Calu3 (cell line): ENCODE measurements at regions not wholly inside any gene's neighbourhood (a gene's known extent, or its start where the extent isn't known, plus 50 kb on each side); places are given as distances from the start of the nearest gene placed in this dataset.

Experiments used
- BruUV-seq: library from RNA; stranded (reverse); fragments of 400-500 nt; replicated peaks from 2 replicates; lab custom pipeline; 2021; lab: Mats Ljungman, UMichigan
- CTCF ChIA-PET: fragments of 300-600 bp; sonication (Branson Sonifier 250); formaldehyde crosslinking; loops from one replicate; lab custom pipeline; 2022; ENCODE audit warnings: antibody characterized with exemption; lab: Charles Lee
- DNase-seq: peaks from one replicate; pipeline ENCODE4 v3.0.0; 2022
- H3K27ac Mint-ChIP-seq: one replicate; pipeline ENCODE4 v1.8.0; 2022; ENCODE audit warnings: mixed read lengths; ENCODE audit not compliant: unreplicated experiment
- H3K27me3 Mint-ChIP-seq: one replicate; pipeline ENCODE4 v1.8.0; 2022; ENCODE audit warnings: mixed read lengths; ENCODE audit not compliant: unreplicated experiment
- H3K36me3 Mint-ChIP-seq: one replicate; pipeline ENCODE4 v1.8.0; 2022; ENCODE audit warnings: mild to moderate bottlenecking, moderate library complexity, mixed read lengths; ENCODE audit not compliant: insufficient read depth, unreplicated experiment
- H3K4me1 Mint-ChIP-seq: one replicate; pipeline ENCODE4 v1.8.0; 2022; ENCODE audit warnings: mild to moderate bottlenecking, low read depth, mixed read lengths; ENCODE audit not compliant: unreplicated experiment
- H3K4me3 Mint-ChIP-seq: one replicate; pipeline ENCODE4 v1.8.0; 2022; ENCODE audit warnings: mild to moderate bottlenecking, low read depth, moderate library complexity, mixed read lengths; ENCODE audit not compliant: unreplicated experiment
- H3K9me3 Mint-ChIP-seq: one replicate; pipeline ENCODE4 v1.8.0; 2022; ENCODE audit warnings: low read depth, mixed read lengths; ENCODE audit not compliant: unreplicated experiment
- CTCF ChIP-seq: fragments of 200-600 bp; IDR thresholded peaks from one replicate; pipeline ENCODE4 v1.8.0; 2022; ENCODE audit warnings: antibody characterized with exemption; ENCODE audit not compliant: unreplicated experiment
- intact Hi-C: fragments of 100-400 bp; cut with micrococcal nuclease; formaldehyde crosslinking; loops from one replicate; pipeline ENCODE4 v1.10.0; 2022; ENCODE audit not compliant: unreplicated experiment

GRCh38 chr7:135844903-135845302 is 96.3 kb upstream of the FAM180A start:
- no peak for TF ChIP-seq CTCF
- CTCF ChIA-PET: no interaction called here
- BruUV-seq: no TSS peak

GRCh38 chr7:135843214-135843613 is 94.6 kb upstream of the FAM180A start:
- Mint-ChIP-seq H3K4me3 (no peak overlapping the region), H3K27ac (no peak overlapping the region), H3K27me3 (no peaks in the 10 kb centered on the region), H3K36me3 (no peaks in the 10 kb centered on the region), H3K9me3 (no peaks in the 10 kb centered on the region), H3K4me1 (no peaks in the 10 kb centered on the region)
- TF ChIP-seq CTCF: no peak
- DNase-seq: no peak
- intact Hi-C loops: no loop called here
- CTCF ChIA-PET: interaction anchor here (0.8 kb wide), 1 partner anchor 320 kb away, joined by 3 read pairs; no protein-coding TSS in a partner anchor
- BruUV-seq: no TSS peak

More at GRCh38 chr7:135844903-135845302, 96.3 kb upstream of the FAM180A start:
- Mint-ChIP-seq H3K9me3 (no peaks in the 10 kb centered on the region), H3K4me1 (no peaks in the 10 kb centered on the region), H3K27me3 (no peaks in the 10 kb centered on the region), H3K36me3 (no peaks in the 10 kb centered on the region), H3K4me3 (no peak overlapping the region), H3K27ac (no peak overlapping the region)
- intact Hi-C loops: no loop called here
- no peak for DNase-seq

- Mint-ChIP-seq H3K27me3 (no peaks in the 10 kb centered on the region), H3K27ac (no peak overlapping the region), H3K9me3 (no peaks in the 10 kb centered on the region), H3K4me1 (no peaks in the 10 kb centered on the region), H3K36me3 (no peaks in the 10 kb centered on the region), H3K4me3 (no peak overlapping the region)
- DNase-seq: no peak
- no TSS peak for BruUV-seq
- CTCF ChIA-PET: no interaction called here
- TF ChIP-seq CTCF: no peak
- intact Hi-C loops: no loop called here
Observed at GRCh38 chr7:135842446-135843179, 94.0 kb upstream of the FAM180A start.

- no peaks in the 10 kb centered on the region for H3K9me3 Mint-ChIP-seq
- CTCF ChIA-PET: no interaction called here
- no peak overlapping the region for H3K27ac Mint-ChIP-seq
Observed at GRCh38 chr7:135840591-135840990, 92.0 kb upstream of the FAM180A start.

More at GRCh38 chr7:135840591-135840990, 92.0 kb upstream of the FAM180A start:
- no peaks in the 10 kb centered on the region for H3K27me3 Mint-ChIP-seq
- BruUV-seq: no TSS peak
- DNase-seq: no peak
- intact Hi-C loops: no loop called here
- no peak overlapping the region for H3K4me3 Mint-ChIP-seq
- no peaks in the 10 kb centered on the region for H3K36me3 Mint-ChIP-seq
- no peak for TF ChIP-seq CTCF
- no peaks in the 10 kb centered on the region for H3K4me1 Mint-ChIP-seq
